EL (cell line): ENCODE measurements at regions not wholly inside any gene's neighbourhood (a gene's known extent, or its start where the extent isn't known, plus 50 kb on each side); places are given as distances from the start of the nearest gene placed in this dataset.
"Not testable (repeated sequence)": the region's sequence is repeated elsewhere in the genome, so short reads cannot be mapped to it uniquely, and the experiment has no call there.

Source experiments
- DNase-seq: peaks from one replicate; pipeline ENCODE4 v3.0.0-alpha.2; 2016

- DNase-seq = no peak
Observed at GRCh38 chr15:25068696-25069095, 113.9 kb downstream of the SNRPN start.

DNA sequence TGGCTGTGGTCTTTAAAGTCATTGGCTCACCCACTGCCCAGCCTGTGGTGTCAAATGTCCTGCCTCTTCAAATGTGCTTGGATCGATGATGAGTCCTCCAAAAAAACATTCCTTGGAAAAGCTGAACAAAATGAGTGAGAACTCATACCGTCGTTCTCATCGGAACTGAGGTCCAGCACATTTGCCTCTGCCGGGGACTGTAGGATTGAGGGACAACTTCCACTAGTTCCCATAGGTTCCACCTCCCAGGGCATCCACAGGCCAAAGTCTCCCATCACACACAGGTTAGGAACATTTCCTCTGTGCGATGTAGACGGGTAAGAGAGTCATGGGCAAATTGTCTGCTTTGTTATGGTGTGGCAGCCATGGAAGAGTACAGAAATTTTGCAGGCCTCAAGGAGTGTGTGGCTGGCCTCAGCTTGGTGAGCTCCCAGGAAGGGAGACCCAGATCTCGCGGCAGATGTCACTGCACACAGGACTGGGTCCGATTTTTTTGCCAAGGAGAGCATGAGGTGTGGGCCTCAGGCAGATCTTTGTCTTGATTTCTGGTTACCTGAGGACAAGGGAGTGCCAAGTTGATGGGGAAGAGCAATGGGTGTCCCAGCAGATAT lies 115.7 kb downstream of the SNRPN start:
- DNase-seq = no peak

DNA sequence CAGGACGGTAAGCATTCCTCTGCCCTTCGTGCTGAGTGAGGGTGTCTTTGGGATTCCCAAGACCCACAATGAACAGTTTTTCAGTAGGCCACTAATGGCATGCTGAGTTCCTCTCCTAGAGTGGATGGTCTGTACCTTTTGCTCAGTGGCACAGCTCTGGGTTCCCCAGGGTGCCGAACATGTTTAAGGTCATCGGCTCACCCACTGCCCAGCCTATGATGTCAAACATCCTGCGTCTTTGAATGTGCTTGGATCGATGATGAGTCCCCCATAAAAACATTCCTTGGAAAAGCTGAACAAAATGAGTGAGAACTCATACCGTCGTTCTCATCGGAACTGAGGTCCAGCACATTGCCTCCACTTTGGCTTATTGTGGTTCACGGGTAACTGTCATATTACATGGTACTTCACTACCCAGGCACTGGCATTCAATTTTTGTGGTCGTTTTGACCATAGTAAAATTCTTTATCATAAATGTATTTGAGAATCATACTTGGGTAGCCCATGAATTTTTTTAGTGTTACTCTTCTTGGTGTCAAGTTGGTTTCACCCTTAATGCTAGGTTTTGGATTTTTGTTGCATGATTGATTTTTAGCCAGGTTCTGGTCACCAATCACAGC lies 118.2 kb downstream of the SNRPN start:
- DNase-seq = no peak

- DNase-seq = no peak
Observed at GRCh38 chr15:25087137-25087536, 132.3 kb downstream of the SNRPN start.

DNA sequence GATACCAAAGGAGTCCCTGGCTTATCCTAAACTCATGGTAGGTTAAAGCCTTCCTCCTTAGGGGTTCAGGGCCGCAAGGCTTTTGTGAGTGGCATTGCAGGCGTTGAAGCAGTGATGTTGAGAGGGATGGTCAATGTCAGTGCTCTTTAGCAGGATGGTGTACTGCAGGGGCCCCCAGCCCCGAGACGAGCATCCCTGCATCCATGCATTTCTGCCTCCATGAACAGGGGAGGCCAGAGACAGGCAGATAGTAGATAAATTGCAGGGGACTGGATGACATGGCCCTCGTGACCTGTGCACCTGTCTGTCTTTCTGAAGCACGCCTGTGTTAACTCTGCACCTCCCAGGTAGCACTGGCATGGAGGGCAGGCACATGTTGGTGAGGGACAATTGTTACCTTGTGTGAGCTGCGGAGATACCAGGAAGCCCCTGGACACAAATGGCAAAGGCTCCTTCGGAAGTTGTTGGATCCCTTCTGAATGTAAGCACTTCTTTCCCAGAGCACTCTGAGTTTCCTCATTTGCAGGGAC lies 133.5 kb downstream of the SNRPN start:
- DNase-seq = no peak

DNA sequence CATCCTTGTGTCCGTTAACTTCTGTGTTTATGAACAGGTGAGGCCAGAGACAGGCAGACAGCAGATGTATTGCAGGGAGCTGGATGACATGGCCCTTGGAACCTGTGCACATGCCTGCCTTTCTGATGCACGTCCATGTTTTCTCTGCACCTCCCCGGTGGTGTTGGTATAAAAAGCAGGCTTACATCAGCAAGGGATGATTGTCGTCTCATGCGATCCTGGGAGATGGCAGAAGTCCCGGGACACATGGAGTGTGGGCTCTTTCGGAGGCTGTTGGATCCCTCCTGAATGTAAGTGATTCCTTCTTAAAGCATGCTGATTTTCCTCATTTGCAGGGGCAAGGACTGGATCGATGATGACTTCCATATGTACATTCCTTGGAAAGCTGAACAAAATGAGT lies 134.8 kb downstream of the SNRPN start:
- no peak for DNase-seq

GRCh38 chr15:25090073-25090733 lies 135.4 kb downstream of the SNRPN start:
- no peak for DNase-seq

DNA sequence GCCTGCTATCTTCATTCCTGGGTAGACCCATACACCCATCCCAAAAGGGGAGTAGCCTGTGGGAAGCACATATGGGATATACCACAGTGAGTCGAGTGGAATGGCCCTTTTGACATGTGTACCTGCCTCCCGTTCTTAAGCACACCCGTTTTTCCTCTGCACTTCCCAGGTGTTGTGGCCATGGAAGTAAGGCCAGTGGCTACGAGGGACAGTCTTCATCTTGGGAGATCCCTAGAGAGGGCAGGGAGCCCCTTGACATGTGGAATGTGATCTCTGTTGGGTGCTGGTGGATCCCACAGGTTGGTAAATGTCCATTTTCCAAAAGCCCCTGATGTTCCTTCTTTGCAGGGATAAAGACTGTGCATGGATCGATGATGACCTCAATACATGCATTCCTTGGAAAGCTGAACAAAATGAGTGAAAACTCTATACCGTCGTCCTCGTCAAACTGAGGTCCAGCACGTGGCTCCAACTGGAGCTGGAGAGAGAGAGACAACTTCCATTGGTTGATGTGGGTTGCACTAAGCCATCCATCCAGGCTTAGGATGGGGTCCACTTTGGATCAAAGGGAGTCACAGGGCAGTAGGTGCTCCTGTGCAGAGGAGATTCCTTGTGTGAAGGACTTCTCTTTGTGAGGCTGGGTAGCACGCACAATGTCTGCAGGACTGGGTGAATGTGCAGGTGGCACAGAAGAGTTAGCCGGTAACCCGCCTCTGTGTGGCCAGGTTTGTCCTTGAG lies 136.8 kb downstream of the SNRPN start:
- DNase-seq = no peak

DNA sequence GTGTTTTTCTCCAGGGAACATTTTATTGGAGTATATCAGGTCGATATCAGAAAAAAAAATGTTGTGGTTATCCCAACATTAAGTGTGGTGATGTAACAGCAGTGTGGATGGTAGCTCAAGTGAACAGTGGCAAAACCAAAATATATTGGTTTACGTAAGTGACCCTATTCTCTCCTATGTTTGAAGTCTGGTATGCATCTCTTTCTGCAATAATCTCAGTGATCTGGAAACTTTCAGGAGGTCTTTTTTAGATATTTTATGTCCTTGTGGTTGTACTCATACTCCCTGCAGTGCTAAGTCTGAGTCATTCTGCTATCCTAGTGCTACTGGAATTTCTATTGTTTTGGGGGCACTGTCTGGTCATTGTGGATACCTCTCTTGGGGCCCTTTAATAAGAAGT lies 137.9 kb downstream of the SNRPN start:
- no peak for DNase-seq

DNA sequence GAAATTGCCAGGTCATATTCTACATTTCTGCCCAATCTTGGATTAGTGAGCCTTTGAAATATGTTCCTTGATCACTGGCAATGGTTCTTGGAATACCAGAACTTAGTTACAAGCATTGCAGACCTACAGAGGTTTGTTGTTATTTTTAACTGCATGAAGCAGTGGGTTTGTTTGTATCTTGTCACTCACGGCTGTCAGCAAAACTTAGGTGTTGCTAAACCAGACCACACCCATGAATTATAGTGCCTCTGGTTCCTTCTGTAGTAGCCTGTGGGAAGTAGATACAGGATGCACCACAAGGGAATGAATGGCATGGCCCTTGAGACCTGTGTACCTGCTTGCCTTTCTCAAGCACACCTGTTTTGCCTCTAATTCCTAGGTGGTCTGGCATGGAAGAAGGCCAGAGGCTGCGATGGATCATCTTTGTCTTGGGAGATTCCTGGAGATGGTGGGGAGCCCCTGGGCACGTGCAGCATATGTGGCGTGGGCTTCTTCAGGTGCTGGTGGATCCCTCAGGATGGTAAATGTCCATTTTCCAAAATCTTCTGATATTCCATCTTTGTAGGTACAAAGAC lies 138.8 kb downstream of the SNRPN start:
- no peak for DNase-seq

DNA sequence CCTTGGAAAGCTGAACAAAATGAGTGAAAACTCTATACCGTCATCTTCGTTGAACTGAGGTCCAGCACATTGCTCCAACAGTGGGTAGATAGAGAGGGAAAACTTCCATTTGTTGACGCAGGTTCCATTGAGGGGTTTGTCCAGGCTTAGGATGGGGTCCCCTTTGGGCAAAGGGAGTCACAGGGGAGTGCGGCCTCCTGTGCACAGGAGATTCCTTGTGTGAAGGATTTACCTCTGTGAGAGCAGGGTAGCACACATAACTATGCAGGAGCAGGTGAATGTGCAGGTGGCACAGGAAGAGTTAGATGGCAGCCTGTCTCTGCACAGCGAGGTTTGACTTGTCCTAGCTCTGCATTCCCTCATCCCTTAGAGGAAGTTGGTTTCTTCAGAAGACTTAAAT lies 139.3 kb downstream of the SNRPN start:
- DNase-seq = no peak

DNA sequence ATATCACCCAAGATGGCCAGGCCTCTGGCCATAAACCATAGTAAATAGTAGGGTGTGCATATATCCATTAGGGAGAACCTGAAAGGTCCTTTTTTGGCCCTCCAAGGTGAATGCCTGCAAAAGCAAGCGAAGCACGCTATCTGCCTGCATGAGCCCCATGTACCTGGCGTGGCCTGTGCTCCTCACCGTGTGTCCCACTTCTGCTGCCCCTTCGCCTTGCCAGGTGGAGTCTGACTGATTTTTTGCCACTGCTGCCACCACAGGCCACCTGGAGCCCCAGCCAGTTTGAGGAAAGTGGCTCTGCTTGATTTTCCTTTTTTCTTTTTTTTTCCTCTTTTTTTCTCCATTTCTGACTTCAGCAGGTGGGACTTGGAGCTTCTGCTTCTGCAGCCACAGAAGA lies 139.7 kb downstream of the SNRPN start:
- no peak for DNase-seq

DNA sequence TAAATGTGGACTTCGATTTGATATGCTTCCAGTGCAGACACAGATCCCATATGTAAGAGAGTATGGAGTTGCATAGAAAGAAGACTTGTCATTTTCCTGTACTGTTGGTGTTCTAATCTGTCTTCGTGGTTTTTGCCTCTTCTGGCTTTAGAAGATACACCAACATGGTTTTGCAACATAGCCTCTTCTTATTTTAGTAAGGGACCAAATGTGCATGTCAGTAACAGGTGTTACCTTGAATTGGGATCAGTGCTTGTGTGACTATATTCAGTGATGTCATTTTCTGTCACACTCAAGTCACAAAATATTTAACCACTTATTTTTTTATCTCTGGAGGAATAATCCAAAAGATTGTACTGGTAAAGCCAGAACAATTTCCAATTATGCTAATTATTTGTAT lies 140.4 kb downstream of the SNRPN start:
- DNase-seq = no peak

GRCh38 chr15:25099966-25100365 lies 145.2 kb downstream of the SNRPN start:
- not testable (repeated sequence) for DNase-seq

GRCh38 chr15:25106209-25106608 lies 151.4 kb downstream of the SNRPN start:
- no peak for DNase-seq

DNA sequence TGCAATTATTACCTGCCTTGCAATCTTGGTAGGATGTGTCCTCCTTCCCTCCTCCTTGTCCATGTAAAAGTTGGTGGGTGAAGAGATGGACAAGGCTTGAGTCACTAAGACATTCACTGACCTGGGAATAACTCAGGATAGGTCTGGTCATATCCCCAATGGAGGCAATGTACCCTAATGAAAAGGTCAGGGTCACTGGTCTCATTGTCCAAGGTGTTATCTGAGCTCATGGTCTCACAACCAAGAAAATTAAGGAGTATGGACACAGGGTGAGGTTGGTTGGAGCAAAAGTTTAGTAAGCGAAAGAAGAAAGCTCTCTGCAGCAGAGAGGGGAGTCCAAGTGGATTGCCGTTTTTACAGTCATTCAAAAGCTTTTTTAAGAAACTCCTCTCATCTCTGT lies 179.0 kb downstream of the SNRPN start:
- no peak for DNase-seq

- no peak for DNase-seq
Observed at GRCh38 chr15:25134546-25134945, 179.8 kb downstream of the SNRPN start.

DNA sequence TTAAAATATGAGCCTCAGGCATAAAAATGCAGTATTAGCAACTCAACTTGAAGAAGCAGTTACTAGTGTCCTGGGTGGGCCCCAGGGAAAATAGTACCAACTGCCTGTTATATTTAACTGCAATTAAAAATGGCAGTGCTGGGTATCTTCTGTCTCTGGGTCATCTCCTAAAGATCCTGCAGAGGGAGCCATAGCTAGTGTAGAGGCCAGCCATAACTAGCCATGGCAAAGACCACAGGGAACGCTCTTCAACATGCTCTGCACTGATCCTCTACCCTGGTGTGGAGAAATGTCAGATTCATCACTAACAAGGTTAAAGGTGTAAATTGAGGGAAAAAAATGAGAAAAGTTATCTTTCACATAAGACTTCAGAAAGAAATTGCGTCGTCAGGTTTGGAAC lies 181.3 kb downstream of the SNRPN start:
- peak; percentile 2 for DNase-seq

- no peak for DNase-seq
Observed at GRCh38 chr15:25137013-25137412, 182.2 kb downstream of the SNRPN start.

DNA sequence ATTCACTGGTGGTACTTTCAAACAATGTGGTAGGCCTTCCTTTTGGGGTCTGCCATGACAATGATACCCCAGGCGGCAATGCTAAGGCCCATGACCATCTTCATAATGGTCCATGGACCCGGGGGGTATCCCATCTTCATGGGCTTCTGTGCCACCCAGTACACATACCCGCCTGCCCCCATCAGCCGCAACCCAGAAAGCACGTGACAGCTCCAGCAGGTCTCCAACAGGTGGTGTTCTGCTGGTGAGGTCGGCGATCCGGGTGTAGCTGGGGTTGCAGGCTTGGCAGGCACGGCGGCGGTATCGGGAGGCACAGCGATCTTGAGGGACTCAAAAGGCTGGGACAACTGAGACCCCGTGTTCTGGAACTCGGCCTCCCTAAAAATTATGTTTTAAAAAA lies 214.5 kb downstream of the SNRPN start:
- no peak for DNase-seq

- no peak for DNase-seq
Observed at GRCh38 chr15:25170113-25170731, 215.4 kb downstream of the SNRPN start.

DNA sequence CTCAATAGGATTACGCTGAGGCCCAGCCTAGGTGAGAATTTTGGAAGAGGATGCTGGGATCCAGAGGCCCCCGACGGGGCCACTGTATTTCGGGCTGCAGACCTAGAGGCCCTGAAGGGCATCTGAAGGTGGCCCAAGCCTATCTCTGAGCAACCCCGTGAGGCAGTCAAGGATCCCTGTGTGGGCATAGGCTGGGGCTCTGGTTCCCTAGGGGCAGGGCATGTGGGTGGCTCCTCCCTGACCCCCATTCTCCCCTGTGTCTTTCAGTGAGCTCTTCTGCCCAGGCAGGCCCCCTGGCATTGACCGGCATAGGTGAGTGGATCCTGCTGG lies 216.0 kb downstream of the SNRPN start:
- DNase-seq = no peak
